Esophagus muscularis mucosa (tissue), 3 donors: ENCODE measurements at regions not wholly inside any gene's neighbourhood (a gene's known extent, or its start where the extent isn't known, plus 50 kb on each side); places are given as distances from the start of the nearest gene placed in this dataset.

ENCODE experiments used
- CTCF ChIP-seq, 3 experiments: fragments of 200-600 bp in 2 of 3; fragments of 450-650 bp in 1 of 3; sonication (generic) in 2 of 3; IDR thresholded peaks; one replicate each; pipeline ENCODE4 v1.5.1; 2017 to 2019; ENCODE audit warnings: antibody characterized with exemption in 3 of 3, mild to moderate bottlenecking in 2 of 3, moderate library complexity in 1 of 3
- POLR2A ChIP-seq: fragments of 450-650 bp; IDR thresholded peaks from one replicate; pipeline ENCODE4 v1.6.1; 2017; ENCODE audit warnings: antibody characterized with exemption, moderate library complexity, mild to moderate bottlenecking, low read depth

DNA sequence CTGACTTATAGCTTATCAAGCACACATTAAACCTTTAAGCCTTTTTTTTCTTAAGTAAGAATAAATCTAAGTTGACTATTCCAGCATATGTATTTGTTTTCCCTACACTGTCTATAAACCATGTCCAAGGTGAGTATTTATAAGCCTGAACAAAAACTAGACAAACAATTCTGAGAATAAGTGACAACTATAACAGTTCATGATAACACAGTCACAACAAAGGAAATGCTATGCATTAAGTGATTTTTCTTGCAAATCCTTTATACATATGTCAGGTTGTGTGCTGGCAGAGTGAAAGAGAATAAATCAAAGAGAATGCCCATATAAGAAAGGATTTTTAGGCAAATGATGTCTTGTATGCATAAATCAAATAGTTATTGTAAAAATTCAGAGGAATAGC lies 408.8 kb upstream of the KIF2A start:
- TF ChIP-seq CTCF (IDR thresholded peaks at IDR 0.05) (no peak), POLR2A (no peak)
